Superior temporal gyrus (tissue), 1 donor: ENCODE measurements at regions not wholly inside any gene's neighbourhood (a gene's known extent, or its start where the extent isn't known, plus 50 kb on each side); places are given as distances from the start of the nearest gene placed in this dataset.

Source experiments
- DNase-seq: peaks from one replicate; pipeline ENCODE4 v3.0.0-alpha.2; 2016; ENCODE audit errors: extremely low spot score

- no peak for DNase-seq
Observed at GRCh38 chr4:181671672-181672071, 571.5 kb upstream of the TENM3 start.

GRCh38 chr4:181672751-181673150, 570.5 kb upstream of the TENM3 start:
- no peak for DNase-seq

GRCh38 chr4:181674315-181674875, 568.8 kb upstream of the TENM3 start:
- no peak for DNase-seq

GRCh38 chr4:181676546-181676945, 566.7 kb upstream of the TENM3 start:
- DNase-seq, result no peak

- DNase-seq, result no peak
Observed at GRCh38 chr4:181677201-181677600, 566.0 kb upstream of the TENM3 start.

- no peak for DNase-seq
Observed at GRCh38 chr4:181677621-181678020, 565.6 kb upstream of the TENM3 start.

GRCh38 chr4:181679754-181680153, 563.4 kb upstream of the TENM3 start:
- no peak for DNase-seq

GRCh38 chr4:181682367-181683047, 560.7 kb upstream of the TENM3 start:
- DNase-seq, result no peak

GRCh38 chr4:181684310-181684709, 558.9 kb upstream of the TENM3 start:
- DNase-seq, result no peak

- DNase-seq, result no peak
Observed at GRCh38 chr4:181685461-181685860, 557.7 kb upstream of the TENM3 start.

GRCh38 chr4:181685911-181686310, 557.3 kb upstream of the TENM3 start:
- DNase-seq, result peak; percentile 34

- DNase-seq, result no peak
Observed at GRCh38 chr4:181687116-181687515, 556.1 kb upstream of the TENM3 start.

GRCh38 chr4:181688432-181688831, 554.8 kb upstream of the TENM3 start:
- no peak for DNase-seq

- DNase-seq, result no peak
Observed at GRCh38 chr4:181688872-181689271, 554.3 kb upstream of the TENM3 start.

- DNase-seq, result no peak
Observed at GRCh38 chr4:181690498-181690897, 552.7 kb upstream of the TENM3 start.

GRCh38 chr4:181692965-181693364, 550.2 kb upstream of the TENM3 start:
- no peak for DNase-seq

- no peak for DNase-seq
Observed at GRCh38 chr4:181693517-181693916, 549.7 kb upstream of the TENM3 start.

- DNase-seq, result no peak
Observed at GRCh38 chr4:181698221-181698620, 545.0 kb upstream of the TENM3 start.

- no peak for DNase-seq
Observed at GRCh38 chr4:181701214-181701613, 542.0 kb upstream of the TENM3 start.

- DNase-seq, result no peak
Observed at GRCh38 chr4:181701894-181702293, 541.3 kb upstream of the TENM3 start.

- DNase-seq, result no peak
Observed at GRCh38 chr4:181702864-181703495, 540.2 kb upstream of the TENM3 start.

GRCh38 chr4:181710143-181710542, 533.1 kb upstream of the TENM3 start:
- no peak for DNase-seq

GRCh38 chr4:181711387-181711786, 531.8 kb upstream of the TENM3 start:
- no peak for DNase-seq
